HepG2 (cell line): ENCODE measurements at regions not wholly inside any gene's neighbourhood (a gene's known extent, or its start where the extent isn't known, plus 50 kb on each side); places are given as distances from the start of the nearest gene placed in this dataset.

Source experiments
- CAMTA2 ChIP-seq: sonication (generic); formaldehyde crosslinking; IDR thresholded peaks from 2 replicates; pipeline ENCODE4 v1.4.0; 2020; ENCODE audit warnings: mild to moderate bottlenecking, missing genetic modification reagents, borderline replicate concordance
- DNMT3B ChIP-seq: conservative IDR thresholded peaks from 2 replicates; pipeline ENCODE4 v1.6.1; 2016; ENCODE audit warnings: missing biosample characterization, control low read depth
- EED ChIP-seq: sonication (generic); formaldehyde crosslinking; IDR thresholded peaks from 2 replicates; pipeline ENCODE4 v1.5.0; 2020; ENCODE audit warnings: mild to moderate bottlenecking, missing genetic modification reagents
- EP300 ChIP-seq, 3 experiments: sonication (generic) in 1 of 3; formaldehyde crosslinking in 1 of 3; IDR thresholded peaks; 2 replicates each; pipeline versions ENCODE4 v1.5.1 to v1.6.1; 2011 to 2020; ENCODE audit warnings: low read depth in 2 of 3, low read length in 2 of 3, borderline replicate concordance in 1 of 3, improper control_type of control experiment in 1 of 3, mild to moderate bottlenecking in 1 of 3, missing genetic modification reagents in 1 of 3, moderate library complexity in 1 of 3
- ERF ChIP-seq: IDR thresholded peaks from 2 replicates; pipeline ENCODE4 v1.6.1; 2018; ENCODE audit warnings: missing biosample characterization, missing genetic modification reagents
- FOXA3 ChIP-seq: IDR thresholded peaks from 2 replicates; pipeline ENCODE4 v1.6.1; 2016; ENCODE audit warnings: missing genetic modification reagents, missing compliant biosample characterization
- GLI4 ChIP-seq: sonication (generic); formaldehyde crosslinking; IDR thresholded peaks from 2 replicates; pipeline ENCODE4 v1.5.1; 2020; ENCODE audit warnings: missing genetic modification reagents, mild to moderate bottlenecking, moderate library complexity, borderline replicate concordance
- HDAC2 ChIP-seq: sonication (generic); formaldehyde crosslinking; IDR thresholded peaks from 2 replicates; pipeline ENCODE4 v1.4.0; 2020; ENCODE audit warnings: missing genetic modification reagents
- HNRNPH1 ChIP-seq: fragments of 200-400 bp; formaldehyde crosslinking; optimal IDR thresholded peaks from 2 replicates; pipeline ENCODE3; 2017; ENCODE audit warnings: mild to moderate bottlenecking, low read depth, low read length
- IKZF4 ChIP-seq: sonication (generic); formaldehyde crosslinking; IDR thresholded peaks from 2 replicates; pipeline ENCODE4 v1.5.1; 2020; ENCODE audit warnings: borderline replicate concordance, mild to moderate bottlenecking, low read depth, missing genetic modification reagents; ENCODE audit errors: not compliant biosample characterization
- IRF2 ChIP-seq: IDR thresholded peaks from 2 replicates; pipeline ENCODE4 v1.6.1; 2018; ENCODE audit warnings: missing genetic modification reagents, missing compliant biosample characterization
- JDP2 ChIP-seq: sonication (generic); formaldehyde crosslinking; IDR thresholded peaks from 2 replicates; pipeline ENCODE4 v1.8.1; 2022; ENCODE audit warnings: missing genetic modification reagents, borderline replicate concordance
- KDM5B ChIP-seq: sonication (generic); formaldehyde crosslinking; IDR thresholded peaks from 2 replicates; pipeline ENCODE4 v1.4.0; 2020; ENCODE audit warnings: missing genetic modification reagents, mild to moderate bottlenecking, borderline replicate concordance
- KLF16 ChIP-seq, 2 experiments: sonication (generic) in 1 of 2; formaldehyde crosslinking in 1 of 2; IDR thresholded peaks; 2 replicates each; pipeline versions ENCODE4 v1.6.1 to v1.8.0; 2016 to 2023; ENCODE audit warnings: missing genetic modification reagents in 2 of 2, missing compliant biosample characterization in 1 of 2
- LCORL ChIP-seq, 2 experiments: fragments of 450-650 bp in 1 of 2; sonication (generic) in 1 of 2; formaldehyde crosslinking in 1 of 2; IDR thresholded peaks; 2 replicates each; pipeline versions ENCODE4 v1.5.0 to v1.6.1; 2017 to 2020; ENCODE audit warnings: antibody characterized with exemption in 1 of 2, missing genetic modification reagents in 1 of 2
- PHF20 ChIP-seq: sonication (generic); formaldehyde crosslinking; IDR thresholded peaks from 2 replicates; pipeline ENCODE4 v1.5.0; 2020; ENCODE audit warnings: mild to moderate bottlenecking, missing genetic modification reagents
- PHF5A ChIP-seq: IDR thresholded peaks from one replicate; pipeline ENCODE4 v1.6.1; 2018; ENCODE audit warnings: low read depth, missing genetic modification reagents; ENCODE audit not compliant: unreplicated experiment
- SALL1 ChIP-seq: sonication (generic); formaldehyde crosslinking; IDR thresholded peaks from 2 replicates; pipeline ENCODE4 v1.8.0; 2022; ENCODE audit warnings: mild to moderate bottlenecking, missing genetic modification reagents
- SP2 ChIP-seq: sonication (generic); formaldehyde crosslinking; IDR thresholded peaks from 2 replicates; pipeline ENCODE4 v1.5.1; 2020; ENCODE audit warnings: mild to moderate bottlenecking, missing genetic modification reagents
- TRIM24 ChIP-seq: sonication (generic); formaldehyde crosslinking; IDR thresholded peaks from 2 replicates; pipeline ENCODE4 v1.8.0; 2022; ENCODE audit warnings: mild to moderate bottlenecking, missing genetic modification reagents
- ZBTB42 ChIP-seq: sonication (generic); formaldehyde crosslinking; IDR thresholded peaks from 2 replicates; pipeline ENCODE4 v1.5.0; 2020; ENCODE audit warnings: mild to moderate bottlenecking, missing genetic modification reagents
- ZKSCAN1 ChIP-seq: fragments of 150-350 bp; IDR thresholded peaks from 2 replicates; pipeline ENCODE4 v1.6.1; 2014; ENCODE audit warnings: low read length
- ZNF205 ChIP-seq: IDR thresholded peaks from 2 replicates; pipeline ENCODE4 v1.6.1; 2018; ENCODE audit warnings: missing biosample characterization, missing genetic modification reagents
- ZNF292 ChIP-seq: sonication (generic); formaldehyde crosslinking; IDR thresholded peaks from 2 replicates; pipeline ENCODE4 v1.8.1; 2022; ENCODE audit warnings: mild to moderate bottlenecking, low read depth, missing genetic modification reagents, borderline replicate concordance
- ZNF619 ChIP-seq: sonication (generic); formaldehyde crosslinking; IDR thresholded peaks from 2 replicates; pipeline ENCODE4 v1.4.0; 2020; ENCODE audit warnings: mild to moderate bottlenecking, missing genetic modification reagents
- TF ChIP-seq, protein P1 (sequence below): fragments of 450-650 bp; IDR thresholded peaks from 2 replicates; pipeline ENCODE4 v1.6.1; 2017; ENCODE audit warnings: mild to moderate bottlenecking
- TF ChIP-seq, protein P2 (sequence below): sonication (generic); formaldehyde crosslinking; IDR thresholded peaks from 2 replicates; pipeline ENCODE4 v1.4.0; 2020; ENCODE audit warnings: mild to moderate bottlenecking, missing genetic modification reagents

DNA sequence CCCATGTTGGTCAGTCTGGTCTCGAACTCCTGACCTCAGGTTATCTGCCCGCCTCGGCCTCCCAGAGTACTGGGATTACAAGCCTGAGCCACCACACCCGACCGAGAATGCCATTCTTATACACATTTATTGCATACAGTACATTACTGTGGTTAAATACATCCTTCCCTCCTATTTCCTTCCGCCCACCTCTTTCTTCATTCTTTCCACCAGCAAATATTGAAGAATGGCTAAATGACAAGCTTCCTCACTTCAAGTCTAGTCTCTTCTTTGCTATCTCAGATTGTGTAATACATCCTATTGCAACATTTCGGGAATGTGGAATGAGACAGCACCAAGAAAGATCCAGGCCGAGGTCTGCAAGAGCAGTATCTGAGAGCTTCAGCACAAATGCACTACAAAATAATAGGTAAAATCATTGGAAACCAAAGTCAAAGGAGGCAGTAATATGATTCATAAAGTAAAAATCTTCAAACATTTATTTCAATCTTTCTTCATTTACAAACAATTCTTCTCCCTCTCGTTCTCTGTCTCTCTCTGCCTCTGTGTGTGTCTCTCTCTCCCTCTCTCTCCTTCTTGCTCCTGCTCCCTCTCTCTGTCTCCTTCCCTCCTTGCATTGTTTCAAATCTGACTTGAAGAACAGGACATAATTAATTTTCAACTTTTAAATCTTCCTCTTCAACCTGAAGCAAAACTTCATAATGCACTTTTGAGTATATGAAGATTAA is 94.7 kb upstream of the TGFBR2 start (continued):
- TF ChIP-seq, protein P1, sequence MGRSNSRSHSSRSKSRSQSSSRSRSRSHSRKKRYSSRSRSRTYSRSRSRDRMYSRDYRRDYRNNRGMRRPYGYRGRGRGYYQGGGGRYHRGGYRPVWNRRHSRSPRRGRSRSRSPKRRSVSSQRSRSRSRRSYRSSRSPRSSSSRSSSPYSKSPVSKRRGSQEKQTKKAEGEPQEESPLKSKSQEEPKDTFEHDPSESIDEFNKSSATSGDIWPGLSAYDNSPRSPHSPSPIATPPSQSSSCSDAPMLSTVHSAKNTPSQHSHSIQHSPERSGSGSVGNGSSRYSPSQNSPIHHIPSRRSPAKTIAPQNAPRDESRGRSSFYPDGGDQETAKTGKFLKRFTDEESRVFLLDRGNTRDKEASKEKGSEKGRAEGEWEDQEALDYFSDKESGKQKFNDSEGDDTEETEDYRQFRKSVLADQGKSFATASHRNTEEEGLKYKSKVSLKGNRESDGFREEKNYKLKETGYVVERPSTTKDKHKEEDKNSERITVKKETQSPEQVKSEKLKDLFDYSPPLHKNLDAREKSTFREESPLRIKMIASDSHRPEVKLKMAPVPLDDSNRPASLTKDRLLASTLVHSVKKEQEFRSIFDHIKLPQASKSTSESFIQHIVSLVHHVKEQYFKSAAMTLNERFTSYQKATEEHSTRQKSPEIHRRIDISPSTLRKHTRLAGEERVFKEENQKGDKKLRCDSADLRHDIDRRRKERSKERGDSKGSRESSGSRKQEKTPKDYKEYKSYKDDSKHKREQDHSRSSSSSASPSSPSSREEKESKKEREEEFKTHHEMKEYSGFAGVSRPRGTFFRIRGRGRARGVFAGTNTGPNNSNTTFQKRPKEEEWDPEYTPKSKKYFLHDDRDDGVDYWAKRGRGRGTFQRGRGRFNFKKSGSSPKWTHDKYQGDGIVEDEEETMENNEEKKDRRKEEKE = no peak
- TF ChIP-seq FOXA3 (CRISPR knock-in tag) = peak; percentile 82
- TF ChIP-seq IRF2 (CRISPR knock-in tag) = peak; percentile 53; the same call in 1 of the 2 replicates
- TF ChIP-seq IKZF4 (CRISPR knock-in tag) = no peak
- TF ChIP-seq ZNF619 (CRISPR knock-in tag) = no peak
- peak; percentile 34 for TF ChIP-seq PHF5A (CRISPR knock-in tag)
- TF ChIP-seq HDAC2 = peak; percentile 70
- TF ChIP-seq SP2 (CRISPR knock-in tag) = no peak
- TF ChIP-seq ZBTB42 = no peak
- TF ChIP-seq JDP2 (CRISPR knock-in tag) = no peak
- TF ChIP-seq EED (CRISPR knock-in tag) = no peak
- TF ChIP-seq GLI4 (CRISPR knock-in tag) = no peak
- TF ChIP-seq, protein P2, sequence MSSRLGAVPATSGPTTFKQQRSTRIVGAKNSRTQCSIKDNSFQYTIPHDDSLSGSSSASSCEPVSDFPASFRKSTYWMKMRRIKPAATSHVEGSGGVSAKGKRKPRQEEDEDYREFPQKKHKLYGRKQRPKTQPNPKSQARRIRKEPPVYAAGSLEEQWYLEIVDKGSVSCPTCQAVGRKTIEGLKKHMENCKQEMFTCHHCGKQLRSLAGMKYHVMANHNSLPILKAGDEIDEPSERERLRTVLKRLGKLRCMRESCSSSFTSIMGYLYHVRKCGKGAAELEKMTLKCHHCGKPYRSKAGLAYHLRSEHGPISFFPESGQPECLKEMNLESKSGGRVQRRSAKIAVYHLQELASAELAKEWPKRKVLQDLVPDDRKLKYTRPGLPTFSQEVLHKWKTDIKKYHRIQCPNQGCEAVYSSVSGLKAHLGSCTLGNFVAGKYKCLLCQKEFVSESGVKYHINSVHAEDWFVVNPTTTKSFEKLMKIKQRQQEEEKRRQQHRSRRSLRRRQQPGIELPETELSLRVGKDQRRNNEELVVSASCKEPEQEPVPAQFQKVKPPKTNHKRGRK (CRISPR knock-in tag) = no peak
- peak; percentile 65; the same call in 1 of the 2 replicates for TF ChIP-seq ZNF292
- no peak for TF ChIP-seq HNRNPH1
- TF ChIP-seq LCORL (IDR thresholded peaks at IDR 0.05) = no peak
- TF ChIP-seq LCORL (CRISPR knock-in tag; IDR thresholded peaks at IDR 0.05) = no peak
- TF ChIP-seq CAMTA2 (CRISPR knock-in tag) = no peak
- TF ChIP-seq KDM5B = no peak
- TF ChIP-seq ZNF205 = peak; percentile 46; the same call in 1 of the 2 replicates
- peak in 1 of 2 experiments; percentile 81; a peak in 2 of 4 replicates for TF ChIP-seq KLF16 (CRISPR knock-in tag; IDR thresholded peaks at IDR 0.05)
- peak; percentile 96 for TF ChIP-seq TRIM24
- TF ChIP-seq DNMT3B = no peak
- peak; percentile 47; the same call in 1 of the 2 replicates for TF ChIP-seq ERF (CRISPR knock-in tag)
- TF ChIP-seq PHF20 (CRISPR knock-in tag) = no peak
- no peak for TF ChIP-seq ZKSCAN1
- TF ChIP-seq SALL1 (CRISPR knock-in tag) = peak; percentile 49
- peak; percentile 55 to 90; a peak in 3 of 4 replicates for TF ChIP-seq EP300 (IDR thresholded peaks at IDR 0.05; ENCODE audit: low read depth in 2 of 2, low read length in 2 of 2)
- TF ChIP-seq EP300 (CRISPR knock-in tag; IDR thresholded peaks at IDR 0.05; ENCODE audit: borderline replicate concordance) = peak; percentile 80
